Suppressor macrophage (primary cell): ENCODE measurements at regions not wholly inside any gene's neighbourhood (a gene's known extent, or its start where the extent isn't known, plus 50 kb on each side); places are given as distances from the start of the nearest gene placed in this dataset.

Experiments
- DNase-seq, 4 experiments: peaks; one replicate each; pipeline ENCODE4 v3.0.0-alpha.2; 2020 to 2022

DNA sequence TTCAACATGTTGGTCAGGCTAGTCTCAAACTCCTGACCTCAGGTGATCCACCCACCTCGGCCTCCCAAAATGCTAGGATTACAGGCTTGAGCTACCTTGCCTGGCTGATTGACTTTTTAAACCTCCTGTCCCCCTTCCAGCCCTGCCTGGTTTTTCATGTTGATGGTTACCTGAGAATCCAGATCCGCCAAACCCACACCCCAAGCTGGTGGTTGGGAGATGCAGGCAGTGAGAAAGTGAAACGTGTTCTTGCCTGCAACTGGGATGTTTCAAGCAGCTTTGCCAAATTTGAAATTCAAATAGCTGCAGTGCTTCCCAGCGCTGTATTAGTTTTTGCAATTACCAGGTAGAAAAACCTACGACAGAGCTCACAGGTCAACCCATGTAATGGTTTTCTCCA is 238.3 kb upstream of the PWP1 start:
- DNase-seq: no peak

DNA sequence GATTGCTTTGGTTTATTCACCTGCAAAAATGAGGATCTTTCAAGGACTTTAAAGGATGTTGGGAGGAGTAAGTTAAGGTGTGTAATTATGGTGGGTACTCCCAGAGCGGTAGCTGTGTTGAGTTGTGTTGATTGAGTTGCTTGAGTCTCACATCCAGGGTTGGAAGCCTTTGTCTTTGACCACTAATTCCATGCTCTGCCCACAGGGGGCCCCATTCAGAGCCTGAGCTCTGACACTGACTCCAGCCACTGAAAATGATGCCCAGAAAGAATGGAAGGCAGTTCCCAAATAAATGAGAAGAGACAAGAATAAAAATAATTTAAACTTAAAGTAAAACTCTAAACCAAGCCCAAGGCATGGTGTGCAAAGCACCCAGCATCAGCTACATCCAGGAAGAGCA is 237.4 kb upstream of the PWP1 start:
- DNase-seq: peak; percentile 34 to 62 (median 50)

DNA sequence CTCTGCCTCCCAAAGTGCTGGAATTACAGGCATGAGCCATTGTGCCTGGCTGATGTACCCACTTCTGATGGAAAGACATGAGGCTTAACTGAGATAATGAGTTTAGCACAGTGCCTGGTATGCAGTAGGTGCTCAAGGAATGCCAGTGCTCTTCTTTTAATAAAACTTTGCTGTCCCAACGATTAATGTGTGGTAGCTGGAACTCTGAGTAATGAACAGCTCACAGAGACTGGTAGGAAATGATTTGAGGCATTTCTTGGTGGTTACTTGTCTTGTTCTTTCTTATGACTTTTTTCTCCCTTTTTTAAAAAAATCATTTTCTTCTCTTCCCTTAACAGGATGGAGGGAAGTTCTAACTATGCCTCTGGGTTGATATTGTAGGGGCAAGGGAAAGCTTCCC is 235.7 kb upstream of the PWP1 start:
- no peak for DNase-seq

DNA sequence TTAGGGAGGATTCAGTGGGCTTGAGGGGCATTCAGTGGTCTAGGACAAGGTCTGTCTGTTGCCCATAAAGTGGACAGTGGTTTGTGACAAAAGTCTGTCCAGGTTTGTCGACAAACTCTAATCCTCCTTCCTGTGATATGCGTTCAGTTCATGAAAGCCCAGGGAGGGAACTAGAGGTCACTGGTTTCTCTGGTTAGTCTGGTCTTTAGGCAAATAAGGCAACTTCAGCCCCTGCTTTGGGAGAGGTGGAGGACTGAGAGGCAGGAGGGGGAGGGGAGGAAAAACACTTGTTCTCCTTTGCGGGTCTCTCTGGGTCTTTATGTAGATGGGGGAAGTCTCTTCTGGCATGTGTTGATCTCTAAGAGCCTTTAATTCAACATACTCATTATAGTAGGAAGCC is 235.1 kb upstream of the PWP1 start:
- DNase-seq: no peak

DNA sequence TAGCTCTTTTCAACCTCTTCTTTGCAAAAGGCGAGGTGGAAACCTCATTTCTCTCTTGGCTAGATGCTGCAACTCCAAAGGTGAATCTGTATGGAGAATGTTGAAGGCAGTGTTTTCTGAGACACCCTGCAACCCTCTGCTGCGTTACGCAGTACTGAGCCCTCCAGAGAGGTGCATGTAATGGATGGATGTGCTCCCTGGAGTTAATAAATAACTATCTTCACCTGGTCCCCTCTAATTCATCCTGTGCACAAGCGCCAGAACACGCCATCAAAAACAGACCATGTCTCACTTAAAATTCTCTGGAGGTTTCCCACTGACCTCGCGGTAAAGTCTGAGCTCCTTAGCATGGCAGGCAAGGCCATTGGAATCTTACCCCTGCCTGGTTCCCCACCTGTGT is 234.4 kb upstream of the PWP1 start:
- no peak for DNase-seq

DNA sequence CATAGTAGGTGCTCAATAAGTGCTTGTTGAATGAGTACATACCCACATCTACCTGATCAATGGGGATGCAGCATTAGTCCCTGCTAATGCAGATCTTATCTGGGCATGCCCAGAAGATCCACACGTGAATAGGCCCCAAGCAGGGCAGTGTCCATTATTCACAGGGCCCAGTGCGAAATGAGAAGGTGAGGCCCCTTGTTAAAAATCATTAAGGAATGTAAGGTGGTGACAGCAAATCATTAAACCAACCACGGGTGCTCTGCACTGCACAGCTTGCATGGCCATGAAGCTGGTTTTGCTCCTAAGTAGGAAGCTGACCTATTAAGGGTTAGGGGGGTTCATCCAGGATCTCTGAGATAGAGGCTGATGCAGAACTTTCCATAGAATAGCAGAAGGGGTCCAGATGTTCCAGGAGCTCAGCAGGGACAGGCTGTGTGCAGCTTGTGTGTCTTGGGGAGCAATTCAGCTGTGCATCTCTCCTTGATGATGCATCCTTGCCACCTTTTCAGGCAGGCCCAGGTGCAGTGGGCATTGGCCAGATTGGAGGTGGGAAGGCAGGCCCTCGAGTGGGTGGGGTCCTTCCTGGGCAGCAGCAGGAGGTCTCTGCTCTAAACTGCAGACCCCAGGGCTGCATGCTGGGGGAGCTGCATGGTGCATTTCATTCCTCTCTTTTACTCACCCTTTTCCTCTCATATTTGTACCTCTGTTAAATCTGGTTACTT is 231.3 kb upstream of the PWP1 start:
- DNase-seq: no peak

DNA sequence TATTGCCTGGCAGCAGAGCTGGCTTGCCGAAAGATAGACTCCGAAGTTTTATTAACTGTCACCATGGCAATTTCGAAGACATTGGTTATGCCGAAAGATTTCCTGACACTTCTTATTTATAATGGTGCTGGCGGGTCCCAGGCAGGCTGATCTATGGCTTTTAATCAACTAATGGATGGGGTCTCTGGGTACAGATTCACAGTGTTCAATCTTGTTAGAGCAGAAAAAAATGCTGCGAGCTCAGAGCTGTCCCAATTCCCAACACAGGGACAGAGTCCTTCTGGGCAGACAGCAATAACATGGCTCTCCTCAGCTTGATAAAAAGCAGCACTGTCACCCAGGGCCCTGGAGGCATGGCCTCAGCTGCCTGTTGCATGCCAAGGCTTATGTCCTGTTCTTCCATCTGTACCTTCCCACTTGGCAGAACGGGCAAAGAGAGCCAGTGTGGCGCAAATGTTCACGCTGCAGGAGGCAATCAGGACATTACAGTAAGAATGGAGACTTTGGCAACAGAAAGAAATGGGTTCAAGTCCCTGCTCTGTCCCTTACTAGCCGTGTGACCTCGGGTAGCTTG is 228.2 kb upstream of the PWP1 start:
- DNase-seq: no peak

DNA sequence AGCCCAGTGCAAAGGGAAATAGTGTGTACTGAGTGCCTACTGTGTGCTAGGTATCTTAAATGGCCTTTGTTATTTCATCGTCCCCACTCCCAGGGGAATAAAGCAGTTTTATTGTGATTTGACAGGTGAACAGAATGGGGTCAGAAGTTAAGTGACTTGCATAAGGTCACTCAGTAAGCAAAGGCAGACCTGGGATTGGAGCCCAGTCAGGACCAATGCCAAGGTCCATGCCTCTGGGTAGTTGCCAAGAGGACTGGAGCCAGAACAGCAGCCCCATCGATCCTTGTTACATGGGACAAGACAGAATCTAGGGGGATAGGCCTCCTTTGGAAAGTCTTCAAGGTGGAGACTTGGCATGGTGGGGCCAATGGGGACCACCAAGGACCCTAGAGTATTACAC is 227.4 kb upstream of the PWP1 start:
- DNase-seq: no peak

DNA sequence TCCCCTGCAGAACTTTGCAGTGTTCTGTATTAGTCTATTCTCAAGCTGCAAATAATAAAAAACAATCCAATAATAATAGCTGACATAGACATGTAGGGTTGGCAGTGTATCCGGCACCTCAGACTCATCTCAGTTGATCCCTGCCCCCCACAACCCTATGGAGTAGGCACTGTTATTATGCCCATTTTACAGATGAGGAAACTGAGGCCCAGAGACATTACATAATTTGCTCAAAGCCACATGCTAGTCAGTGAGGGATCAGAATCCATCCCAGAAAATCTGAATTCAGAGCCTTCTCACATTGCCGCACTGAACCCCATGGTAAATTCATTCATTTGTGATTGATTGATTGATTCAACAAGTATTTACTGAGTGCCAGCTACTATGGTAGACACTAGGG is 226.6 kb upstream of the PWP1 start:
- no peak for DNase-seq

DNA sequence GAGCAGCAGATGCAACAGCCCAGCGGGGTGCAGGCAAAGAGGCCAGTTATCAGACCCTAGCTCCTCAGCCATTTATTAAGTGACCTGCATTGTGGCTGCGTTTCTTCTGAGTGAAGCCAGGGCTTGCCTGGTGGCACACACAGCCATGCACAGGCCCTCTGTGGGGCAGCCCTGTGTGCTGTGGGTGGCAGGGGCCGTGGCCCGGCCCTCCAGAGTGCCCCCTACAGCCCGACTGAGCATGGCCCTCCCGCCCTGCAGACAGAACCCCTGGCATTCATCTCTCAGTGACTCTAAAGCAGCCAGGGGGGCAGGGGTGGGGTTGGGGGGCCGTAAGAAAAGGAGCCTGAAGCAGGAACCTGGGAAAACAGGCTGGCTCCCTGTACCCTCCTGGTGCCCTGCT is 226.0 kb upstream of the PWP1 start:
- DNase-seq: no peak

DNA sequence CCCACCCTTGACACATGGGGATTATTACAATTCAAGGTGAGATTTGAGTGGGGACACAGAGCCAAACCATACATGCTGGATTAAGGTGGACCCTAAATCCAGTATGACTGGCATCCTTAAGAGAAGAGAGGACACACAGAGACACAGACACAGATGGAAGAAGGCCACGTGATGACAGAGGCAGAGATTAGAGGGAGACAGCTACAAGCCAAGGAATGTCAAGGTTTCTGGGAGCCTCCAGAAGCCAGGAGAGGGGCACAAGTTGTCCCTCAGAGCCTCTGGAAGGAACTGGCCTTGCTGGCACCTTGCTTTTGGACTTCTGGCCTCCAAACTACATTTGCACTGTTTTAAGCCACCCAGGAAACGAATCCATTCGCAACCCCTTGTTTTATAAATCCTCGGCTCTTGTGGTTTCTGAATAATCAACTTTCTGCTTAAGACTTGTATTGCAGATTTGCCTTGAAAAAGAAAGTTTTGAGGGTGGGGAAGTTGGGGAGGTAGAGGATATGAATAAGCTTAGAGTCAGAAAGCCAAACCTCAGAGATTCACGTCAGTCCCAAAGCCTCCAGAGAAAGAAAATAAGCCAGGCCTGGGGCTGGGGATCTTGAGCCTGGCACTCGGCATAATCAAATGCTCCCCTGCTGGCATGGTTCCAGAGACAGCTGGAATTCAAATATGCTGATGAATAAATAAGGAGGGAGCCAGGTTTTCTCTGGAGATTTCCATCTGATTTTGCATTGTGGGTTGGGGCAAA is 224.2 kb upstream of the PWP1 start:
- DNase-seq: peak; percentile 29 to 45 (median 35)

DNA sequence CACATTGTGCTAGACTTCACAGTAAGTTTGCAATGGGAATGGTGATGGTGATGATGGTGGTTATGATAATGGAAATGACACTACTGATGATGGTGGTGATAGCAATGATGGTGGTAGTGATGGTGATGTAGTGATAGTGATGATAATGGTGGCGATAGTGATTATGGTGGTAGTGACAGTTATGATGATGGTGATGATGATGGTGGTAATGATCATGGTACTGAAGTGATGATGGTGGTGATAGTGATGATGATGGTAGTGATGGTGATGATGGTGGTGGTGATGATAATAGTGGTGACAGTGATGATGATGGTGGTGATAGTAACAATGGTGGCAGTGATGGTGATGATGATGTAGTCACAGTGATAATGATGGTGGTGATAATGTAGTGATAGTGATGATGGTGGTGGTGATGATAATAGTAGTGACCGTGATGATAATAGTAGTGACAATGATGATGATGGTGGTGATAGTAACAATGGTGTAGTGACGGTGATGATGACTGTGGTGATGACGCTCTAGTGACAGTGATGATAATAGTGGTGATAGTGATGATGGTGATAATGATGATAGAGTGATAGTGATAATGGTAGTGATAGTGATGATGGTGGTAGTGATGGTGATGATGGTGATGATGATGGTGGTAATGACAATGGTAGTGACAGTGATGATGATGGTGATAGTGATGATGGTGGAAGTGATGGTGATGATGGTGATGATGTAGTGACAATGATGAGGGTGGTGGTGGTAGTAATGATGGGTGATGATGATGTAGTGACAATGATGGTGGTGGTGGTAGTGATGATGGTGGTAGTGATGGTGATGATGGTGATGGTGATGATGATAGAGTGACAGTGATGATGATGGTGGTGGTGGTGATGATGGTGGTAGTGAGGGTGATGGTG is 222.9 kb upstream of the PWP1 start:
- DNase-seq: no peak

DNA sequence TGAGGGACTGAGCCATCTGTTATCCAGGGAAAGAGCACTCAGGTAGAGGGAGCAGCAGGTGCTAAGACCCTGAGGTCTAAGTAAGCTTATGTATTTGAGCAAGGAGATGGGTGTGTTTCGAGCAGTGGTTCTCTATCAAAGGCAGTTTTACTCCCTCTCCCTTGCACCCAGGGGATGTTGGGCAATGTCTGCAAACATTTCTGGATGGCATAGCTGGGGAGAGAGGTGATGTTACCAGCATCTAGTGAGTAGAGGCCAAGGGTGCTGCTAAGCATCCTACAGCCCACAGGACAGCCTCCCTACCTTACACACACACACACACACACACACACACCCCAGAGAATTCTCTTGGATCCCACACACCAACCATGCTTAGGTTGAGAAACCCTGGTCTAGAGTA is 221.0 kb upstream of the PWP1 start:
- DNase-seq: no peak

DNA sequence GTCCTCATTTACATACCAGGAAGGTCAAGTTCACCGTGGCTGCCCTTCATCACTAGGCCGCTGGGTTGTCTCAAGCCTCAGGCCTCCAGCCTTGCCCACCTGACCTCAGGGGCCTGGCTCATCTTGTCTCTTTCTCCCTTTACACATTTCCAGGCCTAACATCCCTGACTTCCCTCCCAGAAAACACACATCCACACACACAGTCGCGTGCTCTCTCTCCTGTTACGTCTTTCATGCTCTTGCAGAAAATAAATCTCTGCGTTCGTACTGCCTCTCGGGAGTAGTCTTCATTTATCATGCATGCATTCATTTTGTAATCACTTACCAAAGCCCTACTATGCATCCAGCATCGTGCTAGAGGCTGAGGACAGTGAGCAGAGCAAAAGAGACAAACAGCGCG is 220.0 kb upstream of the PWP1 start:
- no peak for DNase-seq

DNA sequence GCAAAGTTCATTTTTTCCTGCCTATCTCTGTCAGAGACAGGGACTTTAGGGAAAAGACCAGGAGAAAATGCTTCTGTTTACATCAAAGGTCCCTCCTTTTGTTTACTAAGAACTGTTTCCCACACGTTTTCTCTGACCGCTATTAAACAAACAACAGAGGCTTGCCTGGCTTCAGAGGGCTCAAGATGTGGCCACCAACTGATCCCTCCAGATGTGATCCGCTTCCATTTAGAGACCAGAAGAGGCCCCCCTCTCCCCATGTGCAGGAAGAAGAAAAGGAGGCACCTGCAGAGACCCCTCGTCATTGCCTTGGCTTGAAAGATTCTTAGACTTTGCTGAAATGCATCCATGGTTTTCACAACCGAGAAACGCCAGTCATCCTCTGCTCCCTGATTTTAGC is 217.9 kb upstream of the PWP1 start:
- no peak for DNase-seq

DNA sequence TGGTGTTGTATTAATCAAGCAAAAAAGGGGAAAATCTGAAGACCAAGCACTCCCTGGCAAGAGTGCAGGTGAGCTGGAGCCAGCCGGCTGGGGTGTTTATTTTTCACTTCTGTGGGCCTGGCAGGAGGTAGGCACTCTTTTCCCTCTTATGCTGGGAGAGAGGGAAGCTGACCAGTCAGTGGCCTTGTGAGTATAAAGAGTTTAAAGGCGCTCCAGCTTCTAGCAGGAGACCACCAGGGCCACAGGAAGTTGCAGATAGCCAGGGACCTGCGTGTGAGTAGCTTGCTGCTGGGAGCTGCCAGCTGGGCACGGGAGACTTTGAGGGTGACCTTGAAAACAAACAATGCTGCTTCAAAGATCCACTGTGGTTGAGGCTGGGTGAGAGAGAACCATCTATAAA is 217.4 kb upstream of the PWP1 start:
- no peak for DNase-seq

DNA sequence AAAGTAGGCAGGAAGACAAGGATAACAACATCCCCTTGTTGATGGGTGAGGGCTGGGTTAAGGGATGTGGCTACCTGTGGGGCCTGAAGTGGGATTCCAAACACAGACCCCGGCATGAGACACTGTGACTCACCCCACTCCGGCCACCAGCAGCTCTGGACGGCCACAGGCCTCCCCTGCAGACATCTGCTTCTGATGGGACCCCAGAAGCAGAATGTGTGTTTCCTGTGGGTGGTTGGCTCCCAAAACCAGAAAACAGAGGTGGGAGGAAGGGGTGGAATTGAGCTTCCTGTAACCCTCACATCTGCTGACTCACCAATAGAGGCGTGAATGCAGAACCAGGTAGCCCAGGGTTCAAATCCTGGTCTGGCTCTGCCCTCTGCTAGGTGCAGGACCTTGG is 216.6 kb upstream of the PWP1 start:
- no peak for DNase-seq

DNA sequence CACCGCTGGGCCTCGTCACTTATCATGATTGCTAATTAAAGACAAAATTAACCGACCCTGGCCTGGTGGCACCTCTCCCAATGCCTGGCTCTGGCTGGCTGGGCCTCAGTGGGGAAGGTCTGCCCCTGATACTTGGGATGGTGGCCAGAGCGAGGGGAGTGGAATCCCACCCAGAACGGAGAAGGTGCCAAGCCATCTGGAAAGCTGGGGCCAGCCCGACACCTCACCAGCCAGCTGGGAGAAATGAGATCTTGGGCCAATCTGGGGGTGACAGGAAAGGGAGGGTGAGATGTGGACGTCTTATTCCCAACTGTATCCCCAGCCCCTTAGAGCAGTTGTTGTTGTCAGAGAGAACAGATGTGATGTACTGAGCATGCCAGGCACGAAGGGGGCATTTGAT is 215.0 kb upstream of the PWP1 start:
- DNase-seq: no peak

DNA sequence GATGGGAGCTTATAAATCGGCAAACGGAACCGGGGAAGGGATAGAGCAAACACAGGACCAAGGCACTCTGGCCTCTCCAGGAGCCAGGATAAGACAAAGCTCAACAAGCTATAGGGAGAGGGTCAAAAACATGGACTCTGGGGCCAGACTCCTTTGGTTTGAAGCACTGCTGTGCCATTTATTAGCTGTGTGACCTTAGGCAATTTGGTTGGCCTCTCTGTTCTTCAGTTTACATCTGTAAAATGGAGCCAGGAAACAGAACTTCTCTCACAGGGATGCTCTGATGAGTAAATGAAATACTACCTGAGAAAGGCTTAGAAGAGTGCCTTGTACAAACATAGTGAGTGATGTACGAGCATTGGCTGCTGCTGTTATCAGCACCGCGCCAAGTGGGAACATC is 213.3 kb upstream of the PWP1 start:
- DNase-seq: no peak

DNA sequence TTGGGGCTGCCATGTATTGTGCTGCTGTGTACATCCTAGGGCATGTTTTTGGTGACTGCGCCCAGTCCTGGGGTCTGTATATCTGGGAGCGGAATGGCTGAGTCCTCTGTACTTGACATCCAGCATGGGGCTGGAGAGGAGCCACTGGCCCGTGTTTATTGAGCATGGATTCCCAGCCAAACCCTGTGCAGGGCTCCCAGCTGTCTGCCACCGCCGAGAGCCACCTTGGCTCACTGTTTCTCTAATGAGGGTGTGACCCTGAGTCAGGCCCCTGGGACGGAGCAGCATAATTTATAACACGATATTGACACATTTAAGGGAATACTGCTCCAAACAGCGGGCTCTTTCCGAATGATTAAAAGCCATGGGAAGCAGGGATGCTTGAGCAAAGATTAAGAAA is 211.5 kb upstream of the PWP1 start:
- no peak for DNase-seq

DNA sequence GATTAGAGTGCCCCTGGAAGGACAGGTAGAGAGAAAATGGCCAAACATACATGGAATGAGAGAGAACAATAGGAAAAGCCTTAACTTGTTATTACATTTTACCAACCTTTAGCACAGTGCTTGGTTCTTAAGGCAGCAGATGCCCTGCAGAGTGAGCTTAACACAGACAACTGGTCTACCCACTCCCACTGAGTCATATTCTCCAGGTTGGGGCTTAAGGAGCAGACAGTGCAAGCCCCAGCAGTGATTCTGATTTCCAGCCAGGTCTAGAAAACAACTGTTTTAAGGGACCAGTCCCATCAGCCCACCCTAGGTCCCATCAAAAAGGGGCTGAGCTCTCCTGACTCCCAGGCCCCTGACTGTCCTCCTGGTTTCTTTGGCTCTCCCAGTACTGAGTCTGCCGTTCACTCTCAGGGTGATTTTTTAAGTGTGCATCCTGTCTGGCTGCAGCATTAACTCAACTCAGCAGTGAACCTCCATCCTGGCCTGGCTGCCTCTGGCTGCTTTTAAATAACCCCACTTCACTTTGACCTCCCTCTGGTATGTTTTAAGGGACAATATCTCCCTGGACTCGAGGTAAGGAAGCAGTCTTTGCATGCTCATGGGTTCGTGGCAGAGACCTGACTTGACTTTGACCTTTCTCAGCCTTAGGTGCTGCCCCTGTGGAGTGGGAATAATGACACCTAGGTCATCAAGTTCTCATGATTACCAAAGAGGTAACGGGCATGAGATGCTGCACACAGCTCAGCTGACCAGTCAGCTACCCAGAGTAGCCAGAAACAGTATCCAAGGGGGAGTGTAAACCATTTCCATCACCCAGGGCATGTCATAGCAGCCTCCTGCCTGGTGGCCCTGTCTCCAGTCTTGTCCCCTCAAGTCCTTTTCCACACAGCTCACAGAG is 210.7 kb upstream of the PWP1 start:
- DNase-seq: no peak

DNA sequence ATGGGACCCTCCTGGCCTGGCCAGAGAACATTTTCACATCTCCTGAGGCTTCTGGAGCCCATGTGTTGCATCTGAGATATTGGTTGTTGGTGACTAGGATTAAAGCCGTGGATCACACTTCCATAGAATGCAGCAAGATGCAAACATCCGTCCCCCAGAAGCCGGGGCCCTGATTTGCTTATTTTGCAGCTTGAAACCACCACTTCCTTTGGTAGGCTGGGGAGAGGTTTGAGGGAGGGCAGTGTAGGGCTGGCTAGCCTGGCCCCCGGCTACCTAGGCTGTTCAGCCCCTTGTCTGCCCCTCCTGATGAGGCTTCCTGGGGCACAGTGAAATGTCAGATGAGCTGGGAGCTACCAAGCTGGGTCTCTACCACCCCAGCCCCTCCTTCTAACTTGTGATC is 209.7 kb upstream of the PWP1 start:
- DNase-seq: no peak
